Testis (tissue), 2 donors: ENCODE measurements at regions not wholly inside any gene's neighbourhood (a gene's known extent, or its start where the extent isn't known, plus 50 kb on each side); places are given as distances from the start of the nearest gene placed in this dataset.

Experiments used
- POLR2A ChIP-seq: fragments of 450-650 bp; IDR thresholded peaks from one replicate; pipeline ENCODE4 v1.6.1; 2017; ENCODE audit warnings: antibody characterized with exemption, mild to moderate bottlenecking, moderate library complexity
- TF ChIP-seq, protein P1 (sequence below), 3 experiments: fragments of 450-650 bp in 2 of 3; fragments of 200-600 bp in 1 of 3; sonication (generic) in 1 of 3; IDR thresholded peaks; one replicate each; pipeline ENCODE4 v1.5.1; 2016 to 2019; ENCODE audit warnings: antibody characterized with exemption in 3 of 3, mild to moderate bottlenecking in 2 of 3, moderate library complexity in 1 of 3

DNA sequence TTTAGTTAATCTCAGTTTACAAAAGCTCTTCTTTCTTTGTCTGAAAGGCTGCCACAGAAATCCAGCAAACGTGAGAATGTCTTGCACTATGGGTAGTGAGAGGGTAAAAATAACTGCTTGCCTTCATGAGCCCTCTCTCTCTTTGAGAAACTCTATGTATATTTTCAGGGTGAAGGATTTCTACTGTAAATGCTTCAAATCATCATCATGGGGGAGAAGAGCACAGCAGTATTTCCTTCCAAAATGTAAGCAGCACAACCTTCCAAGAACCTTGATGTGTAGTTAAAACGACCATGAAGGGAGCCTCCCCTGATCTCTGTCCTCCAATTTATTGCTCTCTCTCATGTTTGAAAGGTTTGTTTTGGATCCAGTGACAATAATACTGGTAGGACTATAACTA lies 141.3 kb upstream of the CENPW start:
- TF ChIP-seq, protein P1, sequence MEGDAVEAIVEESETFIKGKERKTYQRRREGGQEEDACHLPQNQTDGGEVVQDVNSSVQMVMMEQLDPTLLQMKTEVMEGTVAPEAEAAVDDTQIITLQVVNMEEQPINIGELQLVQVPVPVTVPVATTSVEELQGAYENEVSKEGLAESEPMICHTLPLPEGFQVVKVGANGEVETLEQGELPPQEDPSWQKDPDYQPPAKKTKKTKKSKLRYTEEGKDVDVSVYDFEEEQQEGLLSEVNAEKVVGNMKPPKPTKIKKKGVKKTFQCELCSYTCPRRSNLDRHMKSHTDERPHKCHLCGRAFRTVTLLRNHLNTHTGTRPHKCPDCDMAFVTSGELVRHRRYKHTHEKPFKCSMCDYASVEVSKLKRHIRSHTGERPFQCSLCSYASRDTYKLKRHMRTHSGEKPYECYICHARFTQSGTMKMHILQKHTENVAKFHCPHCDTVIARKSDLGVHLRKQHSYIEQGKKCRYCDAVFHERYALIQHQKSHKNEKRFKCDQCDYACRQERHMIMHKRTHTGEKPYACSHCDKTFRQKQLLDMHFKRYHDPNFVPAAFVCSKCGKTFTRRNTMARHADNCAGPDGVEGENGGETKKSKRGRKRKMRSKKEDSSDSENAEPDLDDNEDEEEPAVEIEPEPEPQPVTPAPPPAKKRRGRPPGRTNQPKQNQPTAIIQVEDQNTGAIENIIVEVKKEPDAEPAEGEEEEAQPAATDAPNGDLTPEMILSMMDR (IDR thresholded peaks at IDR 0.05) = no peak
- no peak for TF ChIP-seq POLR2A
